SK-N-MC (cell line): ENCODE measurements at regions not wholly inside any gene's neighbourhood (a gene's known extent, or its start where the extent isn't known, plus 50 kb on each side); places are given as distances from the start of the nearest gene placed in this dataset.

Source experiments
- EZH2 ChIP-seq: fragments of 200-600 bp; sonication (generic); IDR thresholded peaks from one replicate; pipeline ENCODE4 v1.6.1; 2017; ENCODE audit warnings: antibody characterized with exemption
- FOXP2 ChIP-seq: optimal IDR thresholded peaks from 2 replicates; pipeline ENCODE3; 2011; ENCODE audit warnings: mild to moderate bottlenecking, moderate library complexity; ENCODE audit not compliant: insufficient read depth; ENCODE audit errors: extremely low read length, control extremely low read depth
- POLR2AphosphoS5 ChIP-seq: IDR thresholded peaks from 2 replicates; pipeline ENCODE4 v1.6.1; 2012; ENCODE audit warnings: mild to moderate bottlenecking, low read depth, low read length, borderline replicate concordance

DNA sequence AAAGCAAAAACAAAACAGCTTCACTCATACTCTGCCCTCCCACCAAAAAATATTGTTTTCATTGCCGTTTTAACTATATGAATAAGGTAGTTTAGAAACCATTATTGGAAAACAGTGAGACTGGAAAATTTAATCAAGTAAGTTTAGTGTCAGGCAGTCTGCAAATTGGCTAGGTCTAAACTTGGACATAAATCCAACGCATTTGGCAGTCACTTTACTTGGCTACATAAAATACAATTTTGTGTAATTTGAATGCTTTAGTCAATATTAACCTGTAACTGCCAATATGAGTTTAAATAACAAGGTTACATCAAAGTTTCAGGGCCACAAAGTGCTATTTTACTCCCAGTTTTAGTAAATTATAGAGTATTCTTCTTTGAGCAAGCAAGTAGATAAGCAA lies 202.3 kb upstream of the SLC38A2 start:
- no peak for TF ChIP-seq POLR2AphosphoS5
- no peak for TF ChIP-seq EZH2
- TF ChIP-seq FOXP2 = no peak
